Keratinocyte (primary cell): ENCODE measurements at regions not wholly inside any gene's neighbourhood (a gene's known extent, or its start where the extent isn't known, plus 50 kb on each side); places are given as distances from the start of the nearest gene placed in this dataset.

ENCODE experiments used
- DNase-seq: peaks from one replicate; pipeline ENCODE4 v3.0.0-alpha.2; 2011; ENCODE audit warnings: low read depth, missing footprints, low spot score
- FAIRE-seq: peaks from 2 replicates; lab custom pipeline; 2011; peaks lifted over from hg19 to GRCh38; lab: Jason Lieb, UNC
- H2AFZ ChIP-seq: 2 replicates; pipeline ENCODE4 v1.6.0; 2012; ENCODE audit warnings: low read length, control low read depth, inconsistent platforms; ENCODE audit not compliant: control insufficient read depth
- H3K27ac ChIP-seq: 2 replicates; pipeline ENCODE4 v1.5.1; 2011; ENCODE audit warnings: low read length; ENCODE audit not compliant: control insufficient read depth, insufficient read depth
- H3K27me3 ChIP-seq: 3 replicates; pipeline ENCODE4 v1.6.0; 2011; ENCODE audit warnings: low read length; ENCODE audit not compliant: control insufficient read depth, insufficient read depth; ENCODE audit errors: extremely low read depth
- H3K36me3 ChIP-seq, 2 experiments: 2 replicates in 1 of 2; 3 replicates in 1 of 2; pipeline ENCODE4 v1.5.1; 2011; ENCODE audit warnings: low read length in 2 of 2, mild to moderate bottlenecking in 1 of 2; ENCODE audit not compliant: control insufficient read depth in 2 of 2, insufficient read depth in 2 of 2; ENCODE audit errors: extremely low read depth in 1 of 2
- H3K4me1 ChIP-seq: 3 replicates; pipeline ENCODE4 v1.5.1; 2011; ENCODE audit warnings: low read length; ENCODE audit not compliant: control insufficient read depth, insufficient read depth; ENCODE audit errors: extremely low read depth
- H3K4me2 ChIP-seq: 3 replicates; pipeline ENCODE4 v1.6.0; 2011; ENCODE audit warnings: low read depth, low read length; ENCODE audit not compliant: control insufficient read depth, insufficient read depth; ENCODE audit errors: extremely low read depth
- H3K4me3 ChIP-seq, 3 experiments: fragments of 200-600 bp in 1 of 3; sonication (generic) in 1 of 3; 2 replicates in 2 of 3; 3 replicates in 1 of 3; pipeline ENCODE4 v1.5.1; 2011 to 2016; ENCODE audit warnings: low read length in 3 of 3, mild to moderate bottlenecking in 3 of 3, control low read depth in 2 of 3, inconsistent platforms in 1 of 3, low read depth in 1 of 3, mixed read lengths in 1 of 3, mixed run types in 1 of 3, moderate library complexity in 1 of 3; ENCODE audit not compliant: control insufficient read depth in 2 of 3, insufficient read depth in 2 of 3; ENCODE audit errors: extremely low read depth in 1 of 3
- H3K79me2 ChIP-seq: 2 replicates; pipeline ENCODE4 v1.6.0; 2012; ENCODE audit warnings: low read length; ENCODE audit not compliant: control insufficient read depth, insufficient read depth
- H3K9ac ChIP-seq: 3 replicates; pipeline ENCODE4 v1.6.0; 2011; ENCODE audit warnings: low read length; ENCODE audit not compliant: control insufficient read depth, insufficient read depth; ENCODE audit errors: extremely low read depth
- H3K9me1 ChIP-seq: 3 replicates; pipeline ENCODE4 v1.6.0; 2011; ENCODE audit warnings: low read length; ENCODE audit not compliant: control insufficient read depth, insufficient read depth; ENCODE audit errors: extremely low read depth
- H3K9me3 ChIP-seq: 2 replicates; pipeline ENCODE4 v1.5.1; 2012; ENCODE audit warnings: low read depth, low read length; ENCODE audit not compliant: control insufficient read depth
- H4K20me1 ChIP-seq: 3 replicates; pipeline ENCODE4 v1.6.0; 2011; ENCODE audit warnings: low read length; ENCODE audit not compliant: control insufficient read depth, insufficient read depth; ENCODE audit errors: extremely low read depth
- CTCF ChIP-seq, 3 experiments: IDR thresholded peaks in 1 of 3; conservative IDR thresholded peaks in 1 of 3; optimal IDR thresholded peaks in 1 of 3; 2 replicates in 2 of 3; 3 replicates in 1 of 3; pipeline versions ENCODE3 to v1.5.1; 2011; ENCODE audit warnings: low read length in 3 of 3, mild to moderate bottlenecking in 3 of 3, moderate library complexity in 2 of 3, control low read depth in 1 of 3, inconsistent platforms in 1 of 3; ENCODE audit not compliant: insufficient read depth in 2 of 3; ENCODE audit errors: extremely low read depth in 1 of 3
- EZH2 ChIP-seq: IDR thresholded peaks from one replicate; pipeline ENCODE4 v1.6.1; 2012; ENCODE audit warnings: inconsistent platforms, mild to moderate bottlenecking, low read length, moderate library complexity
- dilution Hi-C: fragments of 300-500 bp; cut with MboI; formaldehyde crosslinking; loops from one replicate; pipeline ENCODE4 v1.7.0; 2020; ENCODE audit warnings: low sequenced_read_pairs; ENCODE audit not compliant: extremely low pct_ligation_motif_present

- no peaks in the 10 kb centered on the region for H3K9me3 ChIP-seq
- H2AFZ ChIP-seq, result peak overlapping the region; percentile 43
- no peak overlapping the region for H3K9ac ChIP-seq
- no peaks in the 10 kb centered on the region for H3K9me1 ChIP-seq
- no peak overlapping the region for H3K27ac ChIP-seq
- H3K4me3 ChIP-seq, result no peak overlapping the region
- no peak for TF ChIP-seq CTCF (optimal IDR thresholded peaks at IDR 0.05 in 1 of 3, IDR thresholded peaks at IDR 0.05 in 1 of 3, conservative IDR thresholded peaks at IDR 0.05 in 1 of 3; ENCODE audit: extremely low read depth in 1 of 3, insufficient read depth in 2 of 3, low read length in 3 of 3)
- TF ChIP-seq EZH2, result no peak
- no peaks in the 10 kb centered on the region for H3K27me3 ChIP-seq
- dilution Hi-C loops, result no loop called here
- no peaks in the 10 kb centered on the region for H3K36me3 ChIP-seq
- no peaks in the 10 kb centered on the region for H4K20me1 ChIP-seq
- H3K4me1 ChIP-seq, result peaks cover 14% of the 10 kb centered on the region
- no peaks in the 10 kb centered on the region for H3K79me2 ChIP-seq
- peak overlapping the region; percentile 10 for H3K4me2 ChIP-seq
- FAIRE-seq, result peak; percentile 85
- no peak for DNase-seq
Measured at GRCh38 chr9:19976226-19976625, 187.4 kb upstream of the SLC24A2 start.

GRCh38 chr9:19975499-19975898 lies 186.7 kb upstream of the SLC24A2 start:
- Histone ChIP-seq H3K27ac (no peak overlapping the region), H3K9me3 (no peaks in the 10 kb centered on the region), H3K79me2 (no peaks in the 10 kb centered on the region), H3K27me3 (no peaks in the 10 kb centered on the region), H3K36me3 (no peaks in the 10 kb centered on the region), H3K4me2 (no peak overlapping the region), H3K9me1 (no peaks in the 10 kb centered on the region), H4K20me1 (no peaks in the 10 kb centered on the region), H2AFZ (no peak overlapping the region), H3K4me1 (peaks cover 14% of the 10 kb centered on the region), H3K9ac (no peak overlapping the region), H3K4me3 (no peak overlapping the region)
- dilution Hi-C loops, result no loop called here
- FAIRE-seq (no peak), DNase-seq (no peak)
- TF ChIP-seq CTCF (optimal IDR thresholded peaks at IDR 0.05 in 1 of 3, IDR thresholded peaks at IDR 0.05 in 1 of 3, conservative IDR thresholded peaks at IDR 0.05 in 1 of 3; ENCODE audit: extremely low read depth in 1 of 3, insufficient read depth in 2 of 3, low read length in 3 of 3) (no peak), EZH2 (no peak)
